H1 (cell line): ENCODE measurements at regions not wholly inside any gene's neighbourhood (a gene's known extent, or its start where the extent isn't known, plus 50 kb on each side); places are given as distances from the start of the nearest gene placed in this dataset.

Experiments
- CTCF ChIA-PET: fragments of 300-600 bp; sonication (Branson Sonifier 250); formaldehyde crosslinking; loops from one replicate; lab custom pipeline; 2021; ENCODE audit not compliant: partially characterized antibody; lab: Charles Lee
- POLR2A ChIA-PET: fragments of 300-600 bp; sonication (Branson Sonifier 250); formaldehyde crosslinking; loops from one replicate; lab custom pipeline; 2021; ENCODE audit warnings: inconsistent platforms; ENCODE audit not compliant: partially characterized antibody; lab: Charles Lee
- DNase-seq, 2 experiments: peaks; one replicate each; pipeline versions ENCODE4 v3.0.0 to v3.0.0-alpha.2; 2010 to 2022; ENCODE audit warnings: low spot score in 2 of 2, low read depth in 1 of 2, mixed read lengths in 1 of 2
- FAIRE-seq: peaks from 2 replicates; lab custom pipeline; 2011; peaks lifted over from hg19 to GRCh38; lab: Jason Lieb, UNC
- H2AFZ ChIP-seq: 2 replicates; pipeline ENCODE4 v1.8.1; 2012; ENCODE audit warnings: low read length, inconsistent platforms
- H2AK5ac ChIP-seq: 2 replicates; pipeline ENCODE4 v1.6.1; 2013; ENCODE audit warnings: low read depth, low read length
- H2BK120ac ChIP-seq: replicated peaks from 2 replicates; pipeline ENCODE3; 2013; ENCODE audit warnings: low read depth, low read length, inconsistent platforms
- H2BK12ac ChIP-seq: 2 replicates; pipeline ENCODE4 v1.6.1; 2013; ENCODE audit warnings: low read depth, low read length
- H2BK15ac ChIP-seq: 2 replicates; pipeline ENCODE4 v1.6.1; 2013; ENCODE audit warnings: low read length
- H2BK20ac ChIP-seq: 2 replicates; pipeline ENCODE4 v1.6.1; 2013; ENCODE audit warnings: low read length
- H2BK5ac ChIP-seq: 2 replicates; pipeline ENCODE4 v1.6.1; 2013; ENCODE audit warnings: low read depth, low read length
- H3K14ac ChIP-seq: 2 replicates; pipeline ENCODE4 v1.6.1; 2013; ENCODE audit warnings: inconsistent platforms; ENCODE audit not compliant: insufficient read length
- H3K18ac ChIP-seq: 2 replicates; pipeline ENCODE4 v1.6.1; 2013; ENCODE audit warnings: low read length; ENCODE audit errors: extremely low read depth
- H3K23ac ChIP-seq: 2 replicates; pipeline ENCODE4 v1.6.1; 2013; ENCODE audit warnings: inconsistent platforms; ENCODE audit not compliant: insufficient read length
- H3K23me2 ChIP-seq: 2 replicates; pipeline ENCODE4 v1.6.1; 2013; ENCODE audit warnings: low read depth, low read length
- H3K27ac ChIP-seq: 2 replicates; pipeline ENCODE4 v1.6.1; 2011; ENCODE audit warnings: low read depth, low read length, inconsistent platforms
- H3K27me3 ChIP-seq, 4 experiments: replicated peaks in 1 of 4; 1 replicate in 1 of 4; 2 replicates in 3 of 4; pipeline versions ENCODE4 v1.6.1 to v1.8.1; 2011 to 2013; ENCODE audit warnings: low read length in 3 of 4, mild to moderate bottlenecking in 3 of 4, inconsistent platforms in 2 of 4, mixed read lengths in 2 of 4, moderate library complexity in 1 of 4; ENCODE audit not compliant: control insufficient read depth in 3 of 4, insufficient read depth in 3 of 4; ENCODE audit errors: extremely low read depth in 1 of 4
- H3K36me3 ChIP-seq, 4 experiments: 2 replicates each; pipeline versions ENCODE4 v1.6.1 to v1.8.1; 2011 to 2013; ENCODE audit warnings: mild to moderate bottlenecking in 4 of 4, low read length in 3 of 4, moderate library complexity in 2 of 4, control low read depth in 1 of 4, inconsistent platforms in 1 of 4; ENCODE audit not compliant: insufficient read depth in 4 of 4, control insufficient read depth in 2 of 4
- H3K4ac ChIP-seq: replicated peaks from 2 replicates; pipeline ENCODE3; 2013; ENCODE audit warnings: low read length, low read depth, mixed read lengths, inconsistent platforms; ENCODE audit not compliant: insufficient read length
- H3K4me1 ChIP-seq, 4 experiments: replicated peaks in 1 of 4; 1 replicate in 1 of 4; 2 replicates in 3 of 4; pipeline versions ENCODE4 v1.6.1 to v1.8.1; 2011 to 2013; ENCODE audit warnings: low read length in 3 of 4, inconsistent platforms in 2 of 4, mixed read lengths in 1 of 4; ENCODE audit not compliant: insufficient read depth in 4 of 4, control insufficient read depth in 3 of 4
- H3K4me2 ChIP-seq, 2 experiments: 2 replicates each; pipeline versions ENCODE4 v1.6.1 to v1.8.1; 2011 to 2013; ENCODE audit warnings: low read depth in 2 of 2, low read length in 2 of 2, control low read depth in 1 of 2, inconsistent platforms in 1 of 2, mild to moderate bottlenecking in 1 of 2; ENCODE audit not compliant: insufficient read depth in 1 of 2
- H3K4me3 ChIP-seq, 4 experiments: fragments of 200-600, 300-600 bp in 1 of 4; sonication (generic), shearing (Covaris generic), sonication (Bioruptor Twin) in 1 of 4; 2 replicates each; pipeline versions ENCODE4 v1.5.1 to v1.8.1; 2011 to 2016; ENCODE audit warnings: low read length in 4 of 4, low read depth in 3 of 4, control low read depth in 2 of 4, inconsistent platforms in 2 of 4, mild to moderate bottlenecking in 2 of 4, mixed read lengths in 1 of 4, moderate library complexity in 1 of 4; ENCODE audit not compliant: insufficient read depth in 2 of 4; ENCODE audit errors: extremely low read depth in 1 of 4
- H3K56ac ChIP-seq: replicated peaks from 2 replicates; pipeline ENCODE3; 2013; ENCODE audit warnings: low read depth, mild to moderate bottlenecking, mixed read lengths, low read length, inconsistent platforms; ENCODE audit not compliant: insufficient read length
- H3K79me1 ChIP-seq: 2 replicates; pipeline ENCODE4 v1.6.1; 2013; ENCODE audit warnings: low read depth, low read length, control low read depth
- H3K79me2 ChIP-seq, 2 experiments: 2 replicates each; pipeline versions ENCODE4 v1.6.1 to v1.8.1; 2012 to 2013; ENCODE audit warnings: low read length in 2 of 2, mild to moderate bottlenecking in 2 of 2, inconsistent platforms in 1 of 2; ENCODE audit not compliant: insufficient read depth in 2 of 2, control insufficient read depth in 1 of 2
- H3K9ac ChIP-seq, 4 experiments: replicated peaks in 1 of 4; 1 replicate in 1 of 4; 2 replicates in 3 of 4; pipeline versions ENCODE4 v1.6.1 to v1.8.1; 2011 to 2013; ENCODE audit warnings: low read depth in 3 of 4, low read length in 3 of 4, control low read depth in 2 of 4, mild to moderate bottlenecking in 2 of 4, moderate library complexity in 2 of 4, inconsistent platforms in 1 of 4; ENCODE audit errors: extremely low read depth in 1 of 4
- H3K9me3 ChIP-seq, 2 experiments: 2 replicates each; pipeline versions ENCODE4 v1.6.1 to v1.8.1; 2012 to 2013; ENCODE audit warnings: mild to moderate bottlenecking in 2 of 2, moderate library complexity in 2 of 2, control low read depth in 1 of 2, inconsistent platforms in 1 of 2, low read depth in 1 of 2, low read length in 1 of 2, mixed read lengths in 1 of 2; ENCODE audit not compliant: insufficient read depth in 2 of 2
- H4K20me1 ChIP-seq, 2 experiments: replicated peaks in 1 of 2; 2 replicates each; pipeline versions ENCODE3 to v1.8.1; 2011 to 2013; ENCODE audit warnings: inconsistent platforms in 2 of 2, low read length in 2 of 2, mild to moderate bottlenecking in 1 of 2; ENCODE audit not compliant: insufficient read depth in 2 of 2, control insufficient read depth in 1 of 2
- H4K5ac ChIP-seq: 2 replicates; pipeline ENCODE4 v1.6.1; 2013; ENCODE audit warnings: low read length, low read depth, mixed read lengths, inconsistent platforms; ENCODE audit not compliant: insufficient read length
- H4K8ac ChIP-seq: 2 replicates; pipeline ENCODE4 v1.8.0; 2013; ENCODE audit warnings: mild to moderate bottlenecking, moderate library complexity, low read length, inconsistent platforms; ENCODE audit not compliant: insufficient read depth; ENCODE audit errors: extremely low read depth
- H4K91ac ChIP-seq: replicated peaks from 2 replicates; pipeline ENCODE3; 2013; ENCODE audit warnings: low read length, mixed read lengths, inconsistent platforms; ENCODE audit not compliant: insufficient read length
- BCL11A ChIP-seq, 2 experiments: IDR thresholded peaks; one replicate each; pipeline ENCODE4 v1.6.1; 2011; ENCODE audit warnings: low read depth in 2 of 2, low read length in 2 of 2, mild to moderate bottlenecking in 2 of 2
- EGR1 ChIP-seq: IDR thresholded peaks from 2 replicates; pipeline ENCODE4 v1.6.1; 2011; ENCODE audit warnings: low read depth, low read length, borderline replicate concordance
- PHF8 ChIP-seq: fragments of 200-600 bp; sonication (generic); conservative IDR thresholded peaks from 2 replicates; pipeline ENCODE4 v1.7.1; 2012; ENCODE audit warnings: low read depth, mild to moderate bottlenecking, inconsistent platforms, low read length, moderate library complexity
- TF ChIP-seq, protein P1 (sequence below): IDR thresholded peaks from 2 replicates; pipeline ENCODE4 v1.6.1; 2012; ENCODE audit warnings: inconsistent platforms
- TF ChIP-seq, protein P2 (sequence below): IDR thresholded peaks from 2 replicates; pipeline ENCODE4 v1.6.1; 2011; ENCODE audit warnings: low read depth, mild to moderate bottlenecking, low read length; ENCODE audit not compliant: insufficient read depth

DNA sequence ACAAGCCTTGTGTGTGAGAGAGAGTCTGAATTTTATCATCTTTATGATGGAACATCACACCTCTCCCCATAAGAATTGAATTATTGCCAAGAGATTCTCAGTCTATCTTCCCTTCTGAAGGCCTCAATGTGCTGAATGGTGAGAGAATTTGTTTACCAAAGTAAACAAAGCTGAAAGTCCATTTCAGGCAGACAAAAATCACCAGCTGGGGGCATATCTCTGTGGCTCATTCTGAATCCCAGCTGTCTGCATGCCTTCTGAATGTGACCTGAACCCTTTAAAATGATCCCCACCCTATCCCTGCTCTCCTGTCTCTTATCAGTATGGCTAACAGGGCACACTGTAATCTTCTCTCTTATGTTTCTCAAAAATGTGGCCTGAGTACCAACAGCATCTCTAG lies 99.1 kb upstream of the CAMK1G start:
- H3K4me1 ChIP-seq, result no peaks in the 10 kb centered on the region
- no peak for DNase-seq
- no peak overlapping the region for H3K56ac ChIP-seq
- TF ChIP-seq PHF8 (no peak), BCL11A (IDR thresholded peaks at IDR 0.05; ENCODE audit: low read depth in 2 of 2, low read length in 2 of 2) (no peak), EGR1 (no peak)
- TF ChIP-seq, protein P1, sequence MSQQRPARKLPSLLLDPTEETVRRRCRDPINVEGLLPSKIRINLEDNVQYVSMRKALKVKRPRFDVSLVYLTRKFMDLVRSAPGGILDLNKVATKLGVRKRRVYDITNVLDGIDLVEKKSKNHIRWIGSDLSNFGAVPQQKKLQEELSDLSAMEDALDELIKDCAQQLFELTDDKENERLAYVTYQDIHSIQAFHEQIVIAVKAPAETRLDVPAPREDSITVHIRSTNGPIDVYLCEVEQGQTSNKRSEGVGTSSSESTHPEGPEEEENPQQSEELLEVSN, result no peak
- TF ChIP-seq, protein P2, sequence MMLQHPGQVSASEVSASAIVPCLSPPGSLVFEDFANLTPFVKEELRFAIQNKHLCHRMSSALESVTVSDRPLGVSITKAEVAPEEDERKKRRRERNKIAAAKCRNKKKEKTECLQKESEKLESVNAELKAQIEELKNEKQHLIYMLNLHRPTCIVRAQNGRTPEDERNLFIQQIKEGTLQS, result no peak
- H4K20me1 ChIP-seq, result no peaks in the 10 kb centered on the region
- no peaks in the 10 kb centered on the region for H3K36me3 ChIP-seq
- CTCF ChIA-PET, result interaction anchor here (0.7 to 2.7 kb wide), 2 partner anchors 29 to 260 kb away, joined by 3 to 10 read pairs; no protein-coding TSS in a partner anchor
- no peak overlapping the region for H3K14ac ChIP-seq
- H4K5ac ChIP-seq, result no peak overlapping the region
- H2BK15ac ChIP-seq, result no peak overlapping the region
- H3K4ac ChIP-seq, result no peak overlapping the region
- H3K4me3 ChIP-seq, result no peak overlapping the region
- H3K79me1 ChIP-seq, result no peaks in the 10 kb centered on the region
- H2BK12ac ChIP-seq, result no peak overlapping the region
- no peaks in the 10 kb centered on the region for H3K79me2 ChIP-seq
- no peak overlapping the region for H2AK5ac ChIP-seq
- no peak overlapping the region for H3K9ac ChIP-seq
- no peak overlapping the region for H3K23ac ChIP-seq
- no peak overlapping the region for H3K18ac ChIP-seq
- no peak for FAIRE-seq
- no peak overlapping the region for H4K8ac ChIP-seq
- no peak overlapping the region for H2BK120ac ChIP-seq
- no peaks in the 10 kb centered on the region for H3K9me3 ChIP-seq
- no peak overlapping the region for H2BK5ac ChIP-seq
- no peaks in the 10 kb centered on the region for H3K27me3 ChIP-seq
- H3K27ac ChIP-seq, result no peak overlapping the region
- POLR2A ChIA-PET, result no interaction called here
- H3K4me2 ChIP-seq, result no peak overlapping the region
- H4K91ac ChIP-seq, result no peak overlapping the region
- no peak overlapping the region for H2BK20ac ChIP-seq
- H2AFZ ChIP-seq, result no peak overlapping the region
- H3K23me2 ChIP-seq, result no peaks in the 10 kb centered on the region
